ENCODE measurements at regions not wholly inside any gene's neighbourhood (a gene's known extent, or its start where the extent isn't known, plus 50 kb on each side); places are given as distances from the start of the nearest gene placed in this dataset.
"Not testable (repeated sequence)": the region's sequence is repeated elsewhere in the genome, so short reads cannot be mapped to it uniquely, and the experiment has no call there.

DNA sequence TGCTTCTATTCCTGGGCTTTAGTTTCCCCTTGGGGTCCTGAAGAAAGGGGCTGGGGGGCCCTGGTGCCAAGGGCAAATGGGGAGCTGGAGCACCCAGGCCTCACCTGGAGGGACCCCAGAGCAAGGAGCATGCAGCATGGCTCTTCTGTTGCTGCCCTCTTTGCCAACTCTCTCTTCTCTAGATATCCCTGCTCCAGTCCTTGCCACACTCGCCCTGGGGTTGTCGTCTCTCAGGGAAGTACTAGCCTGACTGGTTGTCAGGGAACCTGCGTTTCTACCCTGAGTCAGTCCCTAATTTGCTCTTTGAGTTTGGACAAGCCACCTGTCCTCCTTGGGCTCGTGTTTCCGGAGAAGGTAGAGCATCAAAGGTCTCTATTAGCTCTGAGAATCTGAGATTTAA, 63.7 kb upstream of the UBE2Q2 start:
- Histone ChIP-seq H3K9me3 (ENCODE audit: low read depth) (no peaks in the 10 kb centered on the region), H3K27me3 (no peaks in the 10 kb centered on the region)
- WGBS (ENCODE audit: low lambda C conversion rate, missing lambda C conversion rate), result 87% methylated on average over 5 of the region's 5 CpGs

DNA sequence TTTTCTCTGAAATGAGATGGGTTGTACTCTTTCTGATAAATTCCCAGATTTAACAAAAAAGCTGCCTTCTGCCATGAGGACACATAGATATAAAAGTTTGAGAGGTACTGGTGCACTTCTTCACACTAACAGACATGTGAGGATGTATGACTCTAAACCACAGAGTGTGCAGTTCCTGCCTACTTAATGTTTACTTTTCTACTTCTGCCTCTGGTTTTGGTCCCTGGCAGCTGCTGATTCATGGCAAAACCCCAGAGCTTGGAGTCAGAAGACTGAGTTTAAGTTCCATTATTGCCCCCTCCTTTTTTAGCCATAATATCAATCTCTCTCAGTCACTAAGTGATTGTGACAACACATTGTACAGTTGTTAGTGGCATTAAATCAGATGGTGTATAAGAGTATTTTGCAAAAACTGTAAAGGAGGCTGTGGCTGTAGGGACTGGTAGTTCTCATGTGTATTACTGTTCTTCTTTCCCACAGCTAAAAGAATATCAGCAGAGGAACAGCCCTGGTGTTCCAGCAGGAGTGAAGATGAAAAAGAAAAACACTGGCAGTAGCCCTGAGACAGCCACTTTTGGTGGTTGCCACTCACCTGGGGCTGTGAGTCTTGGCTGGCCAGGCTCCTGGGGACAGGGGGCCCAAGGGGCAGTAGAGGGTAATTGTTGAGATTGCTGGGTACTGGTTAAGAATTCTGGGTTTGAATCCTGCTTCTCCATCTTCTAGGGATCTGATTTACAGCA, 64.4 kb upstream of the CSPG4 start:
- H3K4me2 ChIP-seq, result not testable (repeated sequence)

More for the DNA sequence above, 63.7 kb upstream of the UBE2Q2 start:
- no peak overlapping the region for H2AFZ ChIP-seq
- H3K27ac ChIP-seq, result no peak overlapping the region
- no peak overlapping the region for H3K4me3 ChIP-seq
- no peaks in the 10 kb centered on the region for H3K79me2 ChIP-seq
- TF ChIP-seq EZH2 (IDR thresholded peaks at IDR 0.05; ENCODE audit: borderline replicate concordance) (no peak), CTCF (IDR thresholded peaks at IDR 0.05; ENCODE audit: poor library complexity) (no peak)
- no peaks in the 10 kb centered on the region for H4K20me1 ChIP-seq (ENCODE audit: insufficient read depth, poor library complexity, severe bottlenecking)
- no peak overlapping the region for H3K4me2 ChIP-seq
- no peaks in the 10 kb centered on the region for H3K9me2 ChIP-seq (replicated peaks; ENCODE audit: insufficient read depth)
- DNase-seq (ENCODE audit: low spot score), result no peak
- H3K36me3 ChIP-seq (replicated peaks; ENCODE audit: insufficient read depth, low read depth), result no peaks in the 10 kb centered on the region
- H3K4me1 ChIP-seq (ENCODE audit: insufficient read depth), result peaks cover 4% of the 10 kb centered on the region

GRCh38 chr15:75776065-75776423, 63.4 kb upstream of the CSPG4 start:
- Histone ChIP-seq H3K4me2 (no peak overlapping the region), H4K20me1 (ENCODE audit: insufficient read depth, poor library complexity, severe bottlenecking) (no peaks in the 10 kb centered on the region), H3K9me3 (ENCODE audit: low read depth) (no peaks in the 10 kb centered on the region), H3K4me3 (no peak overlapping the region), H3K36me3 (replicated peaks; ENCODE audit: insufficient read depth, low read depth) (no peaks in the 10 kb centered on the region), H3K9me2 (replicated peaks; ENCODE audit: insufficient read depth) (no peaks in the 10 kb centered on the region), H3K27me3 (no peaks in the 10 kb centered on the region), H2AFZ (no peak overlapping the region), H3K79me2 (no peaks in the 10 kb centered on the region), H3K4me1 (ENCODE audit: insufficient read depth) (peaks cover 9% of the 10 kb centered on the region), H3K27ac (no peak overlapping the region)
- 29% methylated on average over 2 of the region's 2 CpGs for WGBS (ENCODE audit: low lambda C conversion rate, missing lambda C conversion rate)
- DNase-seq (ENCODE audit: low spot score), result peak; percentile 33
- TF ChIP-seq CTCF (IDR thresholded peaks at IDR 0.05; ENCODE audit: poor library complexity) (no peak), EZH2 (IDR thresholded peaks at IDR 0.05; ENCODE audit: borderline replicate concordance) (no peak), EZH2phosphoT487 (IDR thresholded peaks at IDR 0.05; ENCODE audit: low read depth, severe bottlenecking, unreplicated experiment) (no peak)

More for the DNA sequence above, 64.4 kb upstream of the CSPG4 start:
- H3K9me3 ChIP-seq (ENCODE audit: low read depth); H3K4me3 ChIP-seq; H3K9me2 ChIP-seq (replicated peaks; ENCODE audit: insufficient read depth); H4K20me1 ChIP-seq (ENCODE audit: insufficient read depth, poor library complexity, severe bottlenecking); H3K36me3 ChIP-seq (replicated peaks; ENCODE audit: insufficient read depth, low read depth); H3K79me2 ChIP-seq; DNase-seq (ENCODE audit: low spot score); H3K4me1 ChIP-seq (ENCODE audit: insufficient read depth); H2AFZ ChIP-seq; H3K27me3 ChIP-seq: not testable (repeated sequence)
- H3K27ac ChIP-seq, result peak overlapping the region; percentile 2

DNA sequence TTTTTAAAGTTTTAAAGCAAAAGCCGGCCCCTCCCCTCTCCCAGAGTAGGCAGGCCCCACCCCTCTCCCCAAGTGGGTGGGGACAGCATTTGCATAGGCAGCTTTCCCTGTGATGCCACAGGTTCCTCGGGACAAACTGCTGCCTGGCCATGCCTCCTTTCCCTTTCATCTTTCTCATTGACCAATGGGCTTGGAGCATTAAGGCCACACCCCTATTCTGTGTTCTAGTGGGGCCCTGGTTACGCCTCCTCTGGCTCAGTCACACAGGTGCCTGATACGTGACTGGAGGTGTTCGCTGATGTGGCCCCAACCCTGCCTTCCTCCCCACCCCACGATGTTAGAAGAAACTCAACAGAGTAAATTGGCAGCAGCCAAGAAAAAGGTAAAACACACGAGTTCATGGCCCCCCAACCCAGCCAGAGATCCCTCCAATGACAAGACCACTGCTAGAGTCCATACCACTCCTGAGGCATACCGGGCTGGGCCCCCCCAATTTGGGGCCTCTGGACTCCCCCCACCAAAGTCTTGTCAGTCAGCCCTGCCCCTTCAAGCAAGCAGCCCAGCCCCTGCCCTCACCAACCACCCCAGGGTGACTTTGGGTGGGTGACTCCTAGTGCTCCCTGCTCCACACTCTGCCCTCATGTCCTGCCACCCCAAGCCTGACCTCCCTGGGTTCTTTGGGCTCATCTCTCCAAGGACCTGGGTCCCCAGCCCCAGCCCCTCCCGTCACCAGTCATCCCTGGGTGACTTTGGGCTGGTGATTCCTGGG, 62.8 kb upstream of the CSPG4 start:
- H3K4me2 ChIP-seq, result no peak overlapping the region
- peaks cover 13% of the 10 kb centered on the region for H3K4me1 ChIP-seq (ENCODE audit: insufficient read depth)
- H2AFZ ChIP-seq, result no peak overlapping the region
- no peaks in the 10 kb centered on the region for H3K9me2 ChIP-seq (replicated peaks; ENCODE audit: insufficient read depth)
- no peaks in the 10 kb centered on the region for H3K27me3 ChIP-seq
- 86% methylated on average over 9 of the region's 9 CpGs for WGBS (ENCODE audit: low lambda C conversion rate, missing lambda C conversion rate)
- H3K27ac ChIP-seq, result no peak overlapping the region
- H3K36me3 ChIP-seq (replicated peaks; ENCODE audit: insufficient read depth, low read depth), result no peaks in the 10 kb centered on the region
- TF ChIP-seq CTCF (IDR thresholded peaks at IDR 0.05; ENCODE audit: poor library complexity) (no peak), EZH2phosphoT487 (IDR thresholded peaks at IDR 0.05; ENCODE audit: low read depth, severe bottlenecking, unreplicated experiment) (no peak), EZH2 (IDR thresholded peaks at IDR 0.05; ENCODE audit: borderline replicate concordance) (no peak)
- H4K20me1 ChIP-seq (ENCODE audit: insufficient read depth, poor library complexity, severe bottlenecking), result no peaks in the 10 kb centered on the region
- no peak overlapping the region for H3K4me3 ChIP-seq
- H3K9me3 ChIP-seq (ENCODE audit: low read depth), result no peaks in the 10 kb centered on the region
- no peak for DNase-seq (ENCODE audit: low spot score)
- no peaks in the 10 kb centered on the region for H3K79me2 ChIP-seq

GRCh38 chr15:75773974-75774373, 61.3 kb upstream of the CSPG4 start:
- H4K20me1 ChIP-seq (ENCODE audit: insufficient read depth, poor library complexity, severe bottlenecking); H3K27me3 ChIP-seq; H3K4me3 ChIP-seq; H3K36me3 ChIP-seq (replicated peaks; ENCODE audit: insufficient read depth, low read depth); H3K9me3 ChIP-seq (ENCODE audit: low read depth); H3K9me2 ChIP-seq (replicated peaks; ENCODE audit: insufficient read depth); DNase-seq (ENCODE audit: low spot score); H3K27ac ChIP-seq; H3K4me2 ChIP-seq; H2AFZ ChIP-seq; H3K79me2 ChIP-seq: not testable (repeated sequence)
- WGBS (ENCODE audit: low lambda C conversion rate, missing lambda C conversion rate), result 72% methylated on average over 3 of the region's 3 CpGs
- peaks cover 13% of the 10 kb centered on the region for H3K4me1 ChIP-seq (ENCODE audit: insufficient read depth)

DNA sequence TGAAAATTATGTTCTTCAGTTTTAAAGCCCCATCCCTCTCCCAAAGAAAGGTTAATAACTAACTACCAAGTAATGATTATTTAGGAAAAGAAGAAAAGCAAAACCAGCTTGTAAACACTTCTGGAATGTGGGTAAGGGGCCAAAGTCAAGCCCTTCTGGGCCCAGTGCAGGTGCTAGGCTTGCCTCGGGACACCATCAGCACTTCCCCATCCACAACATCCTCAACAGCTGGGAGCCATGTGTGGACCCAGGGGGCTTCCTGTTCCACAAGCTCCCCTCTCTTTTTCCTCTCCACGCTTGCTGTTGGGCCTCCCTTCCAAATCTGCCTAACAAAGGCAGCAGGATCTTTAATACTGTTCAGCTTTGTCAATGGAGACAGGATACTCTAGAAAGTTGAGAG, 58.4 kb upstream of the CSPG4 start:
- not testable (repeated sequence) for H3K27ac ChIP-seq; DNase-seq (ENCODE audit: low spot score); H3K4me3 ChIP-seq; H3K4me1 ChIP-seq (ENCODE audit: insufficient read depth); H3K36me3 ChIP-seq (replicated peaks; ENCODE audit: insufficient read depth, low read depth); H2AFZ ChIP-seq; H3K9me3 ChIP-seq (ENCODE audit: low read depth); H3K79me2 ChIP-seq; H3K9me2 ChIP-seq (replicated peaks; ENCODE audit: insufficient read depth); H3K4me2 ChIP-seq; H4K20me1 ChIP-seq (ENCODE audit: insufficient read depth, poor library complexity, severe bottlenecking); H3K27me3 ChIP-seq
- WGBS (ENCODE audit: low lambda C conversion rate, missing lambda C conversion rate), result 11% methylated on average over 2 of the region's 2 CpGs
